GM13976 (cell line): ENCODE measurements at regions not wholly inside any gene's neighbourhood (a gene's known extent, or its start where the extent isn't known, plus 50 kb on each side); places are given as distances from the start of the nearest gene placed in this dataset.

Experiments
- DNase-seq: peaks from one replicate; pipeline ENCODE4 v3.0.0; 2012; ENCODE audit warnings: low spot score
- CTCF ChIP-seq: IDR thresholded peaks from 2 replicates; pipeline ENCODE4 v1.5.1; 2012; ENCODE audit warnings: borderline replicate concordance, mild to moderate bottlenecking; ENCODE audit not compliant: insufficient read depth; ENCODE audit errors: extremely low read depth, missing control alignments, control extremely low read depth
- in situ Hi-C: fragments of 300-500 bp; cut with MboI; formaldehyde crosslinking; loops from one replicate; pipeline ENCODE4 v1.12.0; 2022; ENCODE audit warnings: low sequenced_read_pairs, mixed read lengths, inconsistent platforms; ENCODE audit not compliant: unreplicated experiment

DNA sequence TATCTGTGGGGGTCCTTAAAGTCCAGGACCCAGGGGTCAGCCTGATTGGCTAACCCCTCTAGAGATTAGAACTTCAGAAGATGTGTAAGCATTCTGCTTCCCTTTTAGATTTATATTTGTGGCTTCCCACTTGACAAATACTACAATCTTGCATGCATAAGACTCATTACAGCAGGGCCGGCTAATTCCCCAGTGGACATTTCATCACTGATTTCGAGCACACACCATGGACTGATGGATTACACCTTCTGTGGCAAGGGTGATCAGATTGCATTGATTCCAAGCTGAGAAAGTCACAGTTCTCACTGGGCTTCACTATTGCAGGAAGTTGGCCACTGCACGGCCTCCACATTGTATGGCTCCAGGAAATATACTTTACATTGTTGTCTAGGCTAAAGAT is 65.8 kb upstream of the DAPK1 start:
- in situ Hi-C loops: no loop called here
- TF ChIP-seq CTCF: no peak
- no peak for DNase-seq

GRCh38 chr9:87433853-87434252 is 63.8 kb upstream of the DAPK1 start:
- in situ Hi-C loops: no loop called here
- TF ChIP-seq CTCF: no peak
- DNase-seq: no peak

GRCh38 chr9:87434366-87434765 is 63.3 kb upstream of the DAPK1 start:
- in situ Hi-C loops: no loop called here
- DNase-seq: no peak
- TF ChIP-seq CTCF: no peak

DNA sequence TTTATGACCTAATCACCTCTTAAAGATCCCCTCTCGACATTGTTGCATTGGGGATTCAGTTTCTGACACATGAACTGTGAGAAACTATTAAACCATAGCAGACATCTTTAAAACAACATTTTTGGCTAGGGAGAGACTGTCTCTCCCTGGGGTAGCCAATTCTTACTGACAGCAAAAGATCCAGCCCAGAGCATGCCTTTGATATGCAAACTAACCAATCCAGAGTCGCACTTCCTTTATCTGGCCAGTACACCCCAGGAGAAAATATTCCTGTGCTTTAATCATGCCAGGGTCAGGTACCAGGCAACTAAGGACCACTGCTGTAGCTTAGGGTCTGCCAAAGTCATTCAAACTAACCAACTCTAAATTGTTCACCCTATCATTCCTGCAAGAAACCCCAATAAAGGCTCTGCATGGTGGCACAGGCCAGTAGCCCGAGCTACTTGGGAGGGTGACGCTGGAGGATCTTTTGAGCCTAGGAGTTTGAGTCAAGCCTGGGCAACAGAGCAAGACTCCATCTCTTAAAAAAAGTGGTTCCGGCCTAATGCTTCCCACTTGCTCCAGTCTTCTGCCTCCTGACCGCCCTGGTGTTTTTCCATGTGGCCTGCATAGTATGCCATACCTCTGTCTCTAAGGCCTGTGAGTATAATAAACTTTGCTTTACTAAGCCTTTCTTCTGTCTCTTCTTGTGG is 62.3 kb upstream of the DAPK1 start:
- no peak for TF ChIP-seq CTCF
- no peak for DNase-seq
- in situ Hi-C loops: no loop called here

DNA sequence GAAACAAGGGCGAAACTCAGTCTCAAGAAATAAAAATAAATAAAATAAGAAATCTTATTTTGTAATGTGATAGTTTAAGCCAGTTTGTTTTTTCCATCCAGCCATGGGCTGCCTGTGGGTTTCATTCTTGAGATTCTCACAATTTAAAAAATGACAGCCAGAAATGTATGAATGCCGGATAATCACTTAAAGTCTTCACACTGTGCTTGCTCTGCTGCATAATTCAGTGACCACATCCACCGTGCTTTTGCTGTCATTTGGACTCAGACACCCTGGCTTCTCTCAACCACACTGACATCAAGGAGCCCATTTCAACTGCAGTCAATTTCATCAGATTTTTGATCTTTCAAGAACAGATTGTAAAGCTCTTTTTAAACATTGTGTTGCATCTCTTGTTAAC is 61.0 kb upstream of the DAPK1 start:
- in situ Hi-C loops: no loop called here
- no peak for TF ChIP-seq CTCF

DNA sequence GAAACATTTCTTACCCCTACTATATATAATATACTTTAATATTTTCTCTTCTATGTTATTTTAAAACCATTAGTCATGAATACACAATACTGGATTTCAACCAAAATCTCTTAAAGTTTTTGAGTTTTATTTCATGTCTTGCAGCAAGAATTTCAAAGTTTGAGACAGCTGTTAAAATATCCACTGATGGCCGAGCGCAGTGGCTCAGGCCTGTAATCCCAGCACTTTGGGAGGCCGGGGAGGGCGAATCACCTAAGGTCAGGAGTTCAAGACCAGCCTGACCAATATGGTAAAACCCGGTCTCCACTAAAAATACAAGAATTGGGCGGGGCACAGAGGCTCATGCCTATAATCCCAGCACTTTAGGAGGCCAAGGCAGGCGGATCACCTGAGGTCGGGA is 59.7 kb upstream of the DAPK1 start:
- DNase-seq: no peak
- in situ Hi-C loops: no loop called here
- no peak for TF ChIP-seq CTCF

More for the DNA sequence above, 61.0 kb upstream of the DAPK1 start:
- DNase-seq: no peak
